ENCODE measurements at regions not wholly inside any gene's neighbourhood (a gene's known extent, or its start where the extent isn't known, plus 50 kb on each side); places are given as distances from the start of the nearest gene placed in this dataset.

DNA sequence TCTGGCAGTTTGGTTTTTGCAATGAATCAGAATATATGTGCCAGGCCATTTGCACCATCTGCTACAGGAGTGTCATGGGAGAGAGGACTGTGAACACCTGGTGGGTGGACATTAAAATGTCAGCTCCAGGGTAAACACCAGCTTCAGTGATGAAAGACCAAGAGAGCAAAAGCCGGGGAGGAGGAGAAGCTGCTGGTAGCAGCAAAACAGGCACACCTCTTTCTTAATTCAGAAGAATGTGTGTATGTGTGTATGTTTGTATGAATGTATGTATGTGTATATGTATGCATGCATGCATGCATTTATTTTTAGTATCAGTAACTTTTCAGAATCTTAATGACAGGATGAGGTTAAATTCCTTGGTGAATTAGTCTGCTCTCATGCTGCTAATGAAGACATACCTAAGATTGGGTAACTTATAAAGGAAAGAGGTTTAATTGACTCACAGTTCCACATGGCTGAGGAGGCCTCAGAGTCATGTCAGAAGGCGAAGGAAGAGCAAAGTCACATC, 357.4 kb upstream of the PRICKLE1 start:
- no peak for ATAC-seq
- no peak overlapping the region for H3K4me3 Mint-ChIP-seq
- no peak for TF ChIP-seq TEAD1 (CRISPR knock-in tag; IDR thresholded peaks at IDR 0.05)
- TF ChIP-seq, protein P1, sequence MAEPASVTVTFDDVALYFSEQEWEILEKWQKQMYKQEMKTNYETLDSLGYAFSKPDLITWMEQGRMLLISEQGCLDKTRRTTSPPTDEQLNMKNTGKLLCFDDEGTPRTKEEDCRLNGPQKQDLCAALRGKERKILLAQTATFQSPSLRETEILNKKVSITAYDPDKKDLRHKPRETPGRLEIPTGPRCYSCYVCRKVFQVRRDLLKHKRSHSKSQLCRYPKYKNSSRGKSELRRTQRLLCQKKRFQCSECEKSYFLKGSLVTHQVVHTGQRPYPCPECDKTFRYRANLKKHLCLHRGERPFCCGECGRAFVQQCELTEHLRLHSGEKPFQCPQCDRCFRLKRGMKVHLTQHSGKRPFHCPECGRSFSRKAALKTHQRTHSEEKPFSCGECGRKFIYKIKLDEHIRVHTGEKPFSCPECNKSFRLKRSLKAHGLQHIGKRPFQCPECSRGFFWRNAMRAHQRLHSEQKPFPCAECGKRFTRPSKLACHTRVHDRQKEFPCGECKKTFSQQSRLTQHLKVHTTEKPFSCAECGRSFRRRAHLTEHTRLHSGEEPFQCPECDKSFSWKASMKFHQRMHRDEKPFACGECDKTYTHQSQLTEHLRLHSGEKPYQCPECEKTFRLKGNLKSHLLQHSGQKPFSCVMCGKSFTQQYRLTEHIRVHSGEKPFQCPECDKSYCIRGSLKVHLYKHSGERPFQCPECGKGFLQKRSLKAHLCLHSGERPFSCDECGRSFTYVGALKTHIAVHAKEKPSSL (CRISPR knock-in tag; conservative IDR thresholded peaks at IDR 0.05), result no peak
- no peak for TF ChIP-seq SMAD3 (CRISPR knock-in tag; IDR thresholded peaks at IDR 0.05; ENCODE audit: borderline replicate concordance)
- TF ChIP-seq, protein P2, sequence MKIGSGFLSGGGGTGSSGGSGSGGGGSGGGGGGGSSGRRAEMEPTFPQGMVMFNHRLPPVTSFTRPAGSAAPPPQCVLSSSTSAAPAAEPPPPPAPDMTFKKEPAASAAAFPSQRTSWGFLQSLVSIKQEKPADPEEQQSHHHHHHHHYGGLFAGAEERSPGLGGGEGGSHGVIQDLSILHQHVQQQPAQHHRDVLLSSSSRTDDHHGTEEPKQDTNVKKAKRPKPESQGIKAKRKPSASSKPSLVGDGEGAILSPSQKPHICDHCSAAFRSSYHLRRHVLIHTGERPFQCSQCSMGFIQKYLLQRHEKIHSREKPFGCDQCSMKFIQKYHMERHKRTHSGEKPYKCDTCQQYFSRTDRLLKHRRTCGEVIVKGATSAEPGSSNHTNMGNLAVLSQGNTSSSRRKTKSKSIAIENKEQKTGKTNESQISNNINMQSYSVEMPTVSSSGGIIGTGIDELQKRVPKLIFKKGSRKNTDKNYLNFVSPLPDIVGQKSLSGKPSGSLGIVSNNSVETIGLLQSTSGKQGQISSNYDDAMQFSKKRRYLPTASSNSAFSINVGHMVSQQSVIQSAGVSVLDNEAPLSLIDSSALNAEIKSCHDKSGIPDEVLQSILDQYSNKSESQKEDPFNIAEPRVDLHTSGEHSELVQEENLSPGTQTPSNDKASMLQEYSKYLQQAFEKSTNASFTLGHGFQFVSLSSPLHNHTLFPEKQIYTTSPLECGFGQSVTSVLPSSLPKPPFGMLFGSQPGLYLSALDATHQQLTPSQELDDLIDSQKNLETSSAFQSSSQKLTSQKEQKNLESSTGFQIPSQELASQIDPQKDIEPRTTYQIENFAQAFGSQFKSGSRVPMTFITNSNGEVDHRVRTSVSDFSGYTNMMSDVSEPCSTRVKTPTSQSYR (CRISPR knock-in tag; IDR thresholded peaks at IDR 0.05), result no peak
- TF ChIP-seq ZNF671 (CRISPR knock-in tag; IDR thresholded peaks at IDR 0.05), result no peak
- no peak for TF ChIP-seq FOXJ3 (CRISPR knock-in tag; IDR thresholded peaks at IDR 0.05; ENCODE audit: borderline replicate concordance)
- TF ChIP-seq TP53 (CRISPR knock-in tag; IDR thresholded peaks at IDR 0.05), result no peak
- TF ChIP-seq GABPB1 (CRISPR knock-in tag; IDR thresholded peaks at IDR 0.05), result no peak
- TF ChIP-seq ZBTB21 (CRISPR knock-in tag; IDR thresholded peaks at IDR 0.05; ENCODE audit: borderline replicate concordance), result no peak
- TF ChIP-seq SOX15 (CRISPR knock-in tag; IDR thresholded peaks at IDR 0.05), result no peak
- TF ChIP-seq NR3C1 (CRISPR knock-in tag; conservative IDR thresholded peaks at IDR 0.05; ENCODE audit: low read depth), result no peak
- no peak for TF ChIP-seq CREM (CRISPR knock-in tag; IDR thresholded peaks at IDR 0.05)
- TF ChIP-seq, protein P3, sequence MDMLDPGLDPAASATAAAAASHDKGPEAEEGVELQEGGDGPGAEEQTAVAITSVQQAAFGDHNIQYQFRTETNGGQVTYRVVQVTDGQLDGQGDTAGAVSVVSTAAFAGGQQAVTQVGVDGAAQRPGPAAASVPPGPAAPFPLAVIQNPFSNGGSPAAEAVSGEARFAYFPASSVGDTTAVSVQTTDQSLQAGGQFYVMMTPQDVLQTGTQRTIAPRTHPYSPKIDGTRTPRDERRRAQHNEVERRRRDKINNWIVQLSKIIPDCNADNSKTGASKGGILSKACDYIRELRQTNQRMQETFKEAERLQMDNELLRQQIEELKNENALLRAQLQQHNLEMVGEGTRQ (CRISPR knock-in tag; IDR thresholded peaks at IDR 0.05), result no peak
- no peak for TF ChIP-seq ARID4B (CRISPR knock-in tag; IDR thresholded peaks at IDR 0.05; ENCODE audit: borderline replicate concordance)
- TF ChIP-seq ZNF263 (CRISPR knock-in tag; IDR thresholded peaks at IDR 0.05; ENCODE audit: low read depth), result no peak
- no peak for TF ChIP-seq KAT7 (CRISPR knock-in tag; IDR thresholded peaks at IDR 0.05; ENCODE audit: borderline replicate concordance)
- no peak for TF ChIP-seq ESRRA (CRISPR knock-in tag; IDR thresholded peaks at IDR 0.05; ENCODE audit: borderline replicate concordance)
- TF ChIP-seq, protein P4, sequence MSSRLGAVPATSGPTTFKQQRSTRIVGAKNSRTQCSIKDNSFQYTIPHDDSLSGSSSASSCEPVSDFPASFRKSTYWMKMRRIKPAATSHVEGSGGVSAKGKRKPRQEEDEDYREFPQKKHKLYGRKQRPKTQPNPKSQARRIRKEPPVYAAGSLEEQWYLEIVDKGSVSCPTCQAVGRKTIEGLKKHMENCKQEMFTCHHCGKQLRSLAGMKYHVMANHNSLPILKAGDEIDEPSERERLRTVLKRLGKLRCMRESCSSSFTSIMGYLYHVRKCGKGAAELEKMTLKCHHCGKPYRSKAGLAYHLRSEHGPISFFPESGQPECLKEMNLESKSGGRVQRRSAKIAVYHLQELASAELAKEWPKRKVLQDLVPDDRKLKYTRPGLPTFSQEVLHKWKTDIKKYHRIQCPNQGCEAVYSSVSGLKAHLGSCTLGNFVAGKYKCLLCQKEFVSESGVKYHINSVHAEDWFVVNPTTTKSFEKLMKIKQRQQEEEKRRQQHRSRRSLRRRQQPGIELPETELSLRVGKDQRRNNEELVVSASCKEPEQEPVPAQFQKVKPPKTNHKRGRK (CRISPR knock-in tag; IDR thresholded peaks at IDR 0.05; ENCODE audit: borderline replicate concordance), result no peak
- CTCF ChIA-PET, result no interaction called here
- POLR2A ChIA-PET, result no interaction called here
- peaks cover 45% of the 10 kb centered on the region for H3K9me3 Mint-ChIP-seq
- no peak for DNase-seq (ENCODE audit: low spot score)
- H3K36me3 Mint-ChIP-seq, result peaks cover 24% of the 10 kb centered on the region
- H3K4me1 Mint-ChIP-seq, result no peaks in the 10 kb centered on the region
- no peaks in the 10 kb centered on the region for H3K27me3 Mint-ChIP-seq (ENCODE audit: low read depth)
- no peak overlapping the region for H3K27ac Mint-ChIP-seq

All from WTC11 (cell line).